MM.1S (cell line): ENCODE measurements at regions not wholly inside any gene's neighbourhood (a gene's known extent, or its start where the extent isn't known, plus 50 kb on each side); places are given as distances from the start of the nearest gene placed in this dataset.
"Not testable (repeated sequence)": the region's sequence is repeated elsewhere in the genome, so short reads cannot be mapped to it uniquely, and the experiment has no call there.

ENCODE experiments used
- DNase-seq: peaks from one replicate; pipeline ENCODE4 v3.0.0-alpha.2; 2015
- H2AFZ ChIP-seq: fragments of 300-600 bp; sonication (generic); 2 replicates; pipeline ENCODE4 v1.6.0; 2016; ENCODE audit warnings: antibody characterized with exemption, low read length
- H3F3A ChIP-seq: fragments of 300-600 bp; sonication (generic); 2 replicates; pipeline ENCODE4 v1.6.1; 2016; ENCODE audit warnings: mild to moderate bottlenecking, antibody characterized with exemption, low read length, moderate library complexity, mixed read lengths; ENCODE audit not compliant: insufficient read depth
- H3K27ac ChIP-seq: fragments of 300-600 bp; sonication (generic); 2 replicates; pipeline ENCODE4 v1.5.1; 2016; ENCODE audit warnings: mild to moderate bottlenecking, low read length
- H3K27me3 ChIP-seq: fragments of 300-600 bp; sonication (generic); replicated peaks from 2 replicates; pipeline ENCODE4 v1.6.0; 2016; ENCODE audit warnings: low read length; ENCODE audit not compliant: insufficient read depth
- H3K36me3 ChIP-seq: fragments of 300-600 bp; sonication (generic); replicated peaks from 2 replicates; pipeline ENCODE4 v1.6.1; 2016; ENCODE audit warnings: mild to moderate bottlenecking, low read length, mixed read lengths; ENCODE audit not compliant: insufficient read depth
- H3K4me1 ChIP-seq: fragments of 300-600 bp; sonication (generic); 2 replicates; pipeline ENCODE4 v1.6.1; 2016; ENCODE audit warnings: low read length, mixed read lengths
- H3K4me2 ChIP-seq: fragments of 300-600 bp; sonication (generic); 2 replicates; pipeline ENCODE4 v1.6.0; 2016; ENCODE audit warnings: low read depth, low read length
- H3K4me3 ChIP-seq: fragments of 300-600 bp; sonication (generic); 2 replicates; pipeline ENCODE4 v1.5.1; 2016; ENCODE audit warnings: low read length, mixed read lengths
- H3K79me2 ChIP-seq: fragments of 300-600 bp; sonication (generic); 2 replicates; pipeline ENCODE4 v1.6.1; 2016; ENCODE audit warnings: mixed run types, low read length, mixed read lengths
- H3K9ac ChIP-seq: fragments of 300-600 bp; sonication (generic); 2 replicates; pipeline ENCODE4 v1.6.1; 2016; ENCODE audit warnings: low read length, mixed read lengths
- H3K9me2 ChIP-seq: fragments of 300-600 bp; sonication (generic); replicated peaks from 2 replicates; pipeline ENCODE4 v1.6.1; 2016; ENCODE audit warnings: mild to moderate bottlenecking, low read length, mixed read lengths; ENCODE audit not compliant: insufficient read depth
- H3K9me3 ChIP-seq: fragments of 300-600 bp; sonication (generic); replicated peaks from 2 replicates; pipeline ENCODE4 v1.6.1; 2016; ENCODE audit warnings: mild to moderate bottlenecking, low read length, mixed read lengths; ENCODE audit not compliant: insufficient read depth
- H4K20me1 ChIP-seq: fragments of 300-600 bp; sonication (generic); 2 replicates; pipeline ENCODE4 v1.6.1; 2016; ENCODE audit warnings: mild to moderate bottlenecking, low read length, moderate library complexity, mixed read lengths; ENCODE audit not compliant: insufficient read depth
- EZH2 ChIP-seq: fragments of 300-600 bp; sonication (generic); optimal IDR thresholded peaks from 2 replicates; pipeline ENCODE3; 2017; ENCODE audit warnings: low read depth, mild to moderate bottlenecking, antibody characterized with exemption, low read length, mixed read lengths
- EZH2phosphoT487 ChIP-seq: fragments of 300-600 bp; sonication (generic); IDR thresholded peaks from 2 replicates; pipeline ENCODE4 v1.6.1; 2018; ENCODE audit warnings: antibody characterized with exemption, low read length
- TF ChIP-seq, protein P1 (sequence below): fragments of 300-600 bp; sonication (generic); IDR thresholded peaks from 2 replicates; pipeline ENCODE4 v1.5.1; 2016; ENCODE audit warnings: antibody characterized with exemption, low read length, mixed read lengths

GRCh38 chr16:29146808-29147643, 162.2 kb downstream of the LAT start:
- peaks cover 11% of the 10 kb centered on the region; the same call in 1 of the 2 replicates for H3K27me3 ChIP-seq
- not testable (repeated sequence) for H3K9me3 ChIP-seq, H4K20me1 ChIP-seq, DNase-seq, H3K4me1 ChIP-seq, H3K9me2 ChIP-seq, H3K27ac ChIP-seq, H3K9ac ChIP-seq, H3F3A ChIP-seq, H3K36me3 ChIP-seq, H3K4me3 ChIP-seq, H3K4me2 ChIP-seq, H2AFZ ChIP-seq, H3K79me2 ChIP-seq

DNA sequence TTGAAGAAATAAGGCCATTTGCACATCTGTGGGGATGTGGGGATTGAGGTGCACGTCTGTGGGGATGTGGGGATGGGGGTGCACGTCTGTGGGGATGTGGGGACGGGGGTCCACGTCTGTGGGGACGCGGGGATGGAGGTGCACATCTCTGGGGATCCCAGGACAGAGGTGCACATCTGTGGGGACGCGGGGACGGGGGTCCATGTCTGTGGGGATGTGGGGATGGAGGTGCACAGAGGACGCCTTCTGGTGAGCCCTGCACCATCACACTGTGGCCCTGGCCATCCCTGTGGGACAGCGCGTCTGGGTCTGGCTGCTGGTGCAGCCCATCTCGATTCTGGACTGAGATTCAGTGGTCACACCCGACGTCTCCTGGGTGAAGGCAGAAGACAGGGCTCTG, 161.4 kb downstream of the LAT start:
- peaks cover 11% of the 10 kb centered on the region; the same call in 1 of the 2 replicates for H3K27me3 ChIP-seq
- H3K36me3 ChIP-seq, result no peaks in the 10 kb centered on the region
- no peaks in the 10 kb centered on the region for H3K4me1 ChIP-seq
- H3K9ac ChIP-seq, result no peak overlapping the region
- H3K79me2 ChIP-seq, result no peaks in the 10 kb centered on the region
- no peaks in the 10 kb centered on the region for H3K9me3 ChIP-seq
- no peaks in the 10 kb centered on the region for H4K20me1 ChIP-seq
- no peak for DNase-seq
- no peak overlapping the region for H2AFZ ChIP-seq
- no peaks in the 10 kb centered on the region for H3F3A ChIP-seq
- no peak overlapping the region for H3K4me2 ChIP-seq
- TF ChIP-seq, protein P1, sequence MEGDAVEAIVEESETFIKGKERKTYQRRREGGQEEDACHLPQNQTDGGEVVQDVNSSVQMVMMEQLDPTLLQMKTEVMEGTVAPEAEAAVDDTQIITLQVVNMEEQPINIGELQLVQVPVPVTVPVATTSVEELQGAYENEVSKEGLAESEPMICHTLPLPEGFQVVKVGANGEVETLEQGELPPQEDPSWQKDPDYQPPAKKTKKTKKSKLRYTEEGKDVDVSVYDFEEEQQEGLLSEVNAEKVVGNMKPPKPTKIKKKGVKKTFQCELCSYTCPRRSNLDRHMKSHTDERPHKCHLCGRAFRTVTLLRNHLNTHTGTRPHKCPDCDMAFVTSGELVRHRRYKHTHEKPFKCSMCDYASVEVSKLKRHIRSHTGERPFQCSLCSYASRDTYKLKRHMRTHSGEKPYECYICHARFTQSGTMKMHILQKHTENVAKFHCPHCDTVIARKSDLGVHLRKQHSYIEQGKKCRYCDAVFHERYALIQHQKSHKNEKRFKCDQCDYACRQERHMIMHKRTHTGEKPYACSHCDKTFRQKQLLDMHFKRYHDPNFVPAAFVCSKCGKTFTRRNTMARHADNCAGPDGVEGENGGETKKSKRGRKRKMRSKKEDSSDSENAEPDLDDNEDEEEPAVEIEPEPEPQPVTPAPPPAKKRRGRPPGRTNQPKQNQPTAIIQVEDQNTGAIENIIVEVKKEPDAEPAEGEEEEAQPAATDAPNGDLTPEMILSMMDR, result no peak
- no peak for TF ChIP-seq EZH2phosphoT487
- no peak for TF ChIP-seq EZH2
- H3K4me3 ChIP-seq, result no peak overlapping the region
- no peaks in the 10 kb centered on the region for H3K9me2 ChIP-seq
- no peak overlapping the region for H3K27ac ChIP-seq

- not testable (repeated sequence) for H3K36me3 ChIP-seq, H3K4me1 ChIP-seq
Observed at GRCh38 chr16:29145486-29146225, 160.8 kb downstream of the LAT start.

GRCh38 chr16:29145086-29145485, 160.2 kb downstream of the LAT start:
- H3K36me3 ChIP-seq, H3F3A ChIP-seq, H3K9me2 ChIP-seq, H3K4me1 ChIP-seq, H4K20me1 ChIP-seq, H3K79me2 ChIP-seq, H2AFZ ChIP-seq, H3K4me3 ChIP-seq, H3K27ac ChIP-seq, DNase-seq, H3K9ac ChIP-seq, H3K4me2 ChIP-seq, H3K9me3 ChIP-seq: not testable (repeated sequence)
- peaks cover 10% of the 10 kb centered on the region; the same call in 1 of the 2 replicates for H3K27me3 ChIP-seq

More at GRCh38 chr16:29145486-29146225, 160.8 kb downstream of the LAT start:
- not testable (repeated sequence) for H3K79me2 ChIP-seq, H2AFZ ChIP-seq, H4K20me1 ChIP-seq, H3K27ac ChIP-seq, H3K9me3 ChIP-seq, DNase-seq, H3K4me3 ChIP-seq, H3K4me2 ChIP-seq, H3K9me2 ChIP-seq, H3K9ac ChIP-seq, H3F3A ChIP-seq
- H3K27me3 ChIP-seq, result peaks cover 11% of the 10 kb centered on the region; the same call in 1 of the 2 replicates

- not testable (repeated sequence) for H3F3A ChIP-seq, H3K4me3 ChIP-seq, H3K4me2 ChIP-seq, H3K4me1 ChIP-seq, H3K79me2 ChIP-seq, H3K9me3 ChIP-seq, H3K27ac ChIP-seq, H2AFZ ChIP-seq, H3K27me3 ChIP-seq, DNase-seq, H3K9ac ChIP-seq, H3K9me2 ChIP-seq, H3K36me3 ChIP-seq, H4K20me1 ChIP-seq
Observed at GRCh38 chr16:29144669-29145062, 159.8 kb downstream of the LAT start.

DNA sequence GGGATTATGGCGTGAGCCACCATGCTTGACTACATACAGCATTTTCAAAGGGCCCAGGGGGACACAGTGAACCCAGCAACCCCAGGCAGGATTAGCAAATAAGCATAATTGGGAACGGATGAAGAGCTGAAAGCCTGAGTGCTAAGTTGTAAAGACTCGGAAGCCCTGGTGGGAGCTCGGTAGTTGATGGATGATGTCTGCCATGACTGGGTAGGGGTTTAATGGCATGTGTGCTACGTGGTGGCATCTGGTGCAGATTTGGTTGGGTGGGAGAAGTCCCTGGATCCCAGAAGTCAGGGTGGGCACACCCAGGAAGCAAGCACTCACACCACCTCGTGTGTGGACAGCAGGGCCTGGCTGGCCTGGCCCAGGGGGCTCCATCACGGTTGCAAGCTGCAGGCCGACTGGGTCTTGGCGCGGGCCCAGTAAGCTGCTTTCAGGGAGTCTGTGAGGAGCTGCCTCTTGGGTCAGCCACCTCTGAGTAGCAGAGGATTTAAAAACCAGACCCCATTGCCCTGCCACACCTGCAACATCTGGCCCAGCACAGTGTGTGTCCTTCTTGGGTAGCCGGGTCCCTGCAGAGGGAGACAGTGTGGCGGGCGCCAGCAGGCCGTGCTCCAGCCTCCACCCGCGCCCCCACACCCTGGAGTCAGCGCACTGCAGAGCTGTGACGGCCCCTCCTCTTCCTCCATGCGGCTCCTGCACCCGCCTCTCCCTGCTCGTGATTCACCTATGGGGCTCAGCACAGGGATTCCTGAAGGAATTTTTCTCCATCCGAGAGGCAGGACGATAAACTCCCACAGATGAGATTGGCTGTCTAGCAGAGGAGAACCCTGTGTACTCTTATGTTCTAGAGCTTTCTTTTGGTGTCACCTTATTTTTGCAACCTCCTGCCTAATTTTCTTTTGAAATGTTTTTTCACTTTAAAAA, 159.2 kb downstream of the LAT start:
- not testable (repeated sequence) for H4K20me1 ChIP-seq, H3K27me3 ChIP-seq, DNase-seq, H3K9me2 ChIP-seq, H3K9me3 ChIP-seq, H3K4me2 ChIP-seq, H3K79me2 ChIP-seq, H3K36me3 ChIP-seq, H3K4me3 ChIP-seq, H3K4me1 ChIP-seq, H3F3A ChIP-seq, H3K9ac ChIP-seq, H2AFZ ChIP-seq, H3K27ac ChIP-seq
